Choroid plexus epithelial cell (primary cell): ENCODE measurements at regions not wholly inside any gene's neighbourhood (a gene's known extent, or its start where the extent isn't known, plus 50 kb on each side); places are given as distances from the start of the nearest gene placed in this dataset.

Experiments
- DNase-seq: peaks from one replicate; pipeline ENCODE4 v3.0.0-alpha.2; 2010; ENCODE audit warnings: low read depth
- H3K4me3 ChIP-seq: 2 replicates; pipeline ENCODE4 v1.5.1; 2011; ENCODE audit warnings: low read depth, mild to moderate bottlenecking, control low read depth, low read length, moderate library complexity
- CTCF ChIP-seq: conservative IDR thresholded peaks from 2 replicates; pipeline ENCODE4 v1.5.1; 2011; ENCODE audit warnings: low read depth, mild to moderate bottlenecking, control low read depth, inconsistent platforms, low read length, moderate library complexity

- no peak for DNase-seq
- H3K4me3 ChIP-seq = no peak overlapping the region
- no peak for TF ChIP-seq CTCF
Measured at GRCh38 chr12:116654226-116654743, 83.6 kb downstream of the SPRING1 start.

GRCh38 chr12:116651089-116651488 lies 86.8 kb downstream of the SPRING1 start:
- H3K4me3 ChIP-seq = no peak overlapping the region
- TF ChIP-seq CTCF = no peak
- no peak for DNase-seq

- no peak for DNase-seq
- H3K4me3 ChIP-seq = no peak overlapping the region
- no peak for TF ChIP-seq CTCF
Measured at GRCh38 chr12:116650585-116651087, 87.2 kb downstream of the SPRING1 start.

- peak; percentile 16 for DNase-seq
- H3K4me3 ChIP-seq = no peak overlapping the region
- no peak for TF ChIP-seq CTCF
Measured at GRCh38 chr12:116650062-116650461, 87.8 kb downstream of the SPRING1 start.

- no peak for DNase-seq
- no peak overlapping the region for H3K4me3 ChIP-seq
- TF ChIP-seq CTCF = no peak
Measured at GRCh38 chr12:116647813-116648212, 88.6 kb downstream of the MAP1LC3B2 start.

- no peak for TF ChIP-seq CTCF
- H3K4me3 ChIP-seq = no peak overlapping the region
- DNase-seq = no peak
Measured at GRCh38 chr12:116646901-116647300, 87.7 kb downstream of the MAP1LC3B2 start.

GRCh38 chr12:116644806-116645205 lies 85.6 kb downstream of the MAP1LC3B2 start:
- no peak for TF ChIP-seq CTCF
- DNase-seq = no peak

More at GRCh38 chr12:116644806-116645205, 85.6 kb downstream of the MAP1LC3B2 start:
- H3K4me3 ChIP-seq = no peak overlapping the region
